Ovary (tissue), 1 donor: ENCODE measurements at regions not wholly inside any gene's neighbourhood (a gene's known extent, or its start where the extent isn't known, plus 50 kb on each side); places are given as distances from the start of the nearest gene placed in this dataset.

Experiments used
- EP300 ChIP-seq: sonication (generic); formaldehyde crosslinking; IDR thresholded peaks from one replicate; pipeline ENCODE4 v1.6.1; 2017; ENCODE audit warnings: antibody characterized with exemption
- POLR2A ChIP-seq: fragments of 450-650 bp; IDR thresholded peaks from one replicate; pipeline ENCODE4 v1.6.1; 2017; ENCODE audit warnings: antibody characterized with exemption, mild to moderate bottlenecking, moderate library complexity

DNA sequence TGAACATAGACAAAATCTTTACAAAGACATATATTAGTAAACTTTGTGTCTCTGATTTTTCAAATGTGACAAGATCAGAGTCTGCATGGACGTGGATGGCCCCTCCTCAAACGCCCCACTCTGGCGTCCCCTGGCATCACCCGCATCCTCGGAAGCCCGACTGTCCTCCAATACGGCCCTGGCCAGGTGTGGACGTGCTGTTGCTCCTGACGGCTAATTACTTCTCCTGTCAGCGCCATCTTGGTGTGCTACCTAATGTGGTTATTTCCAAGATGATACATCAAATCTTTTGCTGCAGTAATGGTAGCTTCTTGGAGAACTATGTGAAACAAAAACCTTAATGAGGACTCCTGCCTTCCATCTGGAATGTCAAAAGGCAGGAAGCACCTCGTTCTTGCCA is 747.4 kb upstream of the SALL3 start:
- TF ChIP-seq EP300 (no peak), POLR2A (no peak)
